GM19438 (cell line): ENCODE measurements at regions not wholly inside any gene's neighbourhood (a gene's known extent, or its start where the extent isn't known, plus 50 kb on each side); places are given as distances from the start of the nearest gene placed in this dataset.

Experiments
- ATAC-seq: cut with Tn5 transposase; IDR thresholded peaks from one replicate; pipeline ENCODE4 v1.9.1; 2021; ENCODE audit warnings: low read depth; ENCODE audit not compliant: unreplicated experiment

- no peak for ATAC-seq
Observed at GRCh38 chr5:135236228-135236907, 162.7 kb downstream of the MACROH2A1 start.

DNA sequence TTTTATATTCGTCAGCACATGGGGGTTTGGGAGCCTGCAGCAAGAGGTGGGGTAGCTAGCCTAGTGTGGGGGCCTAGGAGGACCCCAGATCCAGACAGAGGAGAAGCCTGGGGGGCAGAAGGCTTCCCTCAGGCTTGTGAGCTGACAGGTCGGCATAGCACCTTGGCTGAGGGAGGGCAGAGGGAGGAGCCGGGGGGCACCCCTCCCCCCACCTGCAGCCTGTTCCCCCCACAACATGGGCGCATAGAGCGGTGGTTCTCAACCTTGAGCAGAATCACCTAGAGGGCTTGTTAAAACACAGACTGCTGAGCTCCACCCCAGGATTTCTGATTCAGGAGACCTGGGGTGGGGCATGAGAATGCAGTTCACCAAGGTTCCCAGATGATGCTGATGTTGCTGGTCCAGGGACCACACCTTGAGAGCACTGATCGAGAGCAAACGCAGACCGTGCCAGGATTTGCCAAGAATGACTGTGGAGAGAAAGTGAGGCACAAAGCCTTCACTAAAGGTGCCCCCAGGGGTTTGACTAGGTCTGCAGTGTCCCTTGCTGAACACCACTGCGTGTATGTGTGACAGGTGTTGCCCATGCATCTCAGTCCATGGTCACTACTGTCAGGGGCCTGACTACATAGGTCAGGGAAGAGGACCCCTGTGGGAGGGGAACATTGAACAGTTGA, 163.3 kb downstream of the MACROH2A1 start:
- ATAC-seq: no peak

- no peak for ATAC-seq
Observed at GRCh38 chr5:135234666-135235401, 164.2 kb downstream of the MACROH2A1 start.

GRCh38 chr5:135234242-135234641, 164.8 kb downstream of the MACROH2A1 start:
- no peak for ATAC-seq

DNA sequence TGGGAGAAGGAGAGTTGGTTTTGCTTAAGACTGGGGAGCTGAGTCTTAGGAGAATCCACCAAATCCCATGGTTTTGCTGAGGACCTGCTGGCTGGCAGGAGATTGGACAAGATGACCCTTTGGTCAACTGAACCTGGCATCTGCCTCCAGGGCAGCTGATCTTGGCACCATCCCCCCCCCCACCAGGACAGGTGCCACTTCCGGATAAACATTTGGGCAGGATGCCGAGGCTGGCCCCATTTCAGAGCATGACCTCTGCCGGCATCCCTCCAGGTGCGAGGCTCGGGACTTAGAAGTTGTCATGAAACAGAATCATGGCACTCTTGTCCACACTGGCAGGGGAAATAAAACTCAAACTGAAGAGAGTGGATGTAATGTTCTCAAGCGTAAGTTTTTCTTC, 165.6 kb downstream of the MACROH2A1 start:
- ATAC-seq: no peak

DNA sequence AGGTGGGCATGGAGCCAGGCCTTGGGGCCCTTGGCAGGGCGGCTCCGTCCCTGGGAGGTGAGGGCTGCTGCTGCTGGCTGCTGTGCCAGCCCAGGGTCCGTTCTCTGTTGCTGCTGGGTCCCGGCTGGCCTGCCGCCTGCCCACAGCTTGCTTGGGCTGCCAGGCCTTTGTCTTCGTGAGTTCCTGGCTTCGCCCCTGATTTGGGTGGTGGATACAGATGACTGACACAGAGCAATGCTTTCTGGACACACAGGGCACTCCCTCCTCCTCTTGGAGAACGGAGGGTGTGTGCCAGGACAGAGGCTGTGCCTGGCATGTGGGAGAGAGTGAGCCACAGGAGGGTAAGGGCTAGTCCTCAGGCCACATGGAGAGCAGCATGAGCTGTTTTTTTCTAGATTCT, 166.1 kb downstream of the MACROH2A1 start:
- ATAC-seq: no peak

DNA sequence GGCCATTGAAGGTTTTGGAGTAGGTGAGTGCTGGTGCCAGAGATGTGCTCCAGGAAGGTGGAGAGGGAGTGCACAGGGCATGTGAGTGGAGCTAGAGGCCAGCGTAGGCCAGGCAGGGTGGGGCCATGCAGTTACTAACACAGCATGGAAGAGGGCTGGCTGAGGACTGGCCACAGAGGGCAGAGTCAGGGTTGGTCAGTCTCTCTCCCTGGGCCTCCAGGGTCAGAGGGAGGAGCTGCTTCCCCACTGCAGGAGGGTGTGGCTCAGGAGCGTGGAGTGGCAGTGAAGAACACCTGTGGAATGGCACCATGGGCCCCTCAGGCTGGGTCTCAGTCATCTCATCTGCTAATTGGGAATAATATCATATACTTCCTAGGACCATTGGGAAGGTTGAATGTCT, 167.7 kb downstream of the MACROH2A1 start:
- no peak for ATAC-seq

DNA sequence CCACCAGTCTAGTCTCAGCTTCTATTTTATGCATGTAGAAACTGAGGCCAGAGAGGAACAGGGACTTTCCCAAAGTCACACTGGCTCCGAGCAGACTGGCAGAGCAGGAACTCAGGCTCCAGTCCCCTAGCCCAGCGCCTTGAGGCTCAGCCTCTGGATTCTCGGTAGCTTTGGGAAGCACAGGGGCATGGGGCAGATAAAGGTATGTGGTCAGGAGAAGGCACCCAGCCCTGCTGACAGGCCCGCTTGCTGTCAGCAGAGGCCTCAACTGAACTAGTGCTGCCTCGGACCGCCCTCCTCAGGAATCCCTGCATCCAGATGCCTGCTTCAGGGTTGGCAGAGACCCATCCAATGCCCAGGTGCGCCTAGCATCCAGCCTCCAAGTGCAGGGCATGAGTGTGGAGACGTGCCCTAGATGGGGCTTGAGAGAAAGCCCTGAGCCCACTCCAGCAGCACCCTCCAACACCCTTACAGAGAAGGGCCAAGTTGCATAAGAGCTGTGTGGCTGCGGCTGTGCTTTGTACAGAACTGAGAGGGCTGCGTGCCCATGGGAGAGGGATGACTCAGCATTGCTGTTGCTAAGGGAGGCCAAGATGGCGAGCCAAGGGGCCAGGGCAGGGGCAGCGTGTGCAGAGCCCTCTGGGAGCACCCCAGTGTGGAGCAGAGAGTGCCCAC, 168.6 kb downstream of the MACROH2A1 start:
- ATAC-seq: no peak

- no peak for ATAC-seq
Observed at GRCh38 chr5:135229679-135230132, 169.3 kb downstream of the MACROH2A1 start.

DNA sequence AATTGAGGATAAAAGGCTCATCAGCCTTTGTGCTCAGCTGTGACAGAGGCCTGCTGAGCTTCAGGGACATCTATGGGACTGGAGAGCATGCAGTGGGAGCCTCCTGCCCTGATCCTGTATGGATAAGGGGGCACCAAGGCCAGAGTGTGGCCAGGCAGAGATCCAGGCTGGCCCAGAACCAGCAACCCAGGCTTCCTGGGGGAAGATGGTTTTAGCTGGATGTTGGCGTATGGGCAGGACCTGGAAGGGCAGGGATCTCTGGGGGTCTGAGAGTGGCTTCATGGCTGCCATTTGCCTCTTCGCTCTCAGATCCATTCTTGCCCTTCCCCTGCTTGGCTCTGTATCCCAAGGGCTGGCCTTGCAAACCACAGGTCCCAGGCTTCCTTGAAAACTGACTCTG, 169.9 kb downstream of the MACROH2A1 start:
- ATAC-seq: no peak

- no peak for ATAC-seq
Observed at GRCh38 chr5:135228222-135228621, 170.8 kb downstream of the MACROH2A1 start.

- ATAC-seq: no peak
Observed at GRCh38 chr5:135227064-135228022, 171.7 kb downstream of the MACROH2A1 start.

- no peak for ATAC-seq
Observed at GRCh38 chr5:135225856-135226560, 173.0 kb downstream of the MACROH2A1 start.

- no peak for ATAC-seq
Observed at GRCh38 chr5:135223891-135224625, 175.0 kb downstream of the MACROH2A1 start.

GRCh38 chr5:135223404-135223803, 175.6 kb downstream of the MACROH2A1 start:
- ATAC-seq: no peak

GRCh38 chr5:135222771-135223170, 176.3 kb downstream of the MACROH2A1 start:
- no peak for ATAC-seq

- ATAC-seq: no peak
Observed at GRCh38 chr5:135222171-135222681, 176.8 kb downstream of the MACROH2A1 start.

- no peak for ATAC-seq
Observed at GRCh38 chr5:135221696-135222095, 177.3 kb downstream of the MACROH2A1 start.

GRCh38 chr5:135221187-135221473, 177.9 kb downstream of the MACROH2A1 start:
- no peak for ATAC-seq
